Kidney epithelial cell (primary cell): ENCODE measurements at regions not wholly inside any gene's neighbourhood (a gene's known extent, or its start where the extent isn't known, plus 50 kb on each side); places are given as distances from the start of the nearest gene placed in this dataset.

Experiments used
- DNase-seq: peaks from one replicate; pipeline ENCODE4 v3.0.0-alpha.2; 2010; ENCODE audit warnings: low read depth
- H3K27me3 ChIP-seq: 2 replicates; pipeline ENCODE4 v1.6.0; 2011; ENCODE audit warnings: low read length; ENCODE audit not compliant: control insufficient read depth, insufficient read depth
- H3K36me3 ChIP-seq: 2 replicates; pipeline ENCODE4 v1.5.1; 2011; ENCODE audit warnings: low read length; ENCODE audit not compliant: control insufficient read depth, insufficient read depth
- H3K4me3 ChIP-seq: 2 replicates; pipeline ENCODE4 v1.5.1; 2011; ENCODE audit warnings: low read depth, mild to moderate bottlenecking, control low read depth, low read length
- TF ChIP-seq, protein P1 (sequence below): IDR thresholded peaks from 2 replicates; pipeline ENCODE4 v1.5.1; 2011; ENCODE audit warnings: mild to moderate bottlenecking, moderate library complexity, low read length, control low read depth, inconsistent platforms; ENCODE audit not compliant: insufficient read depth, poor library complexity, severe bottlenecking

DNA sequence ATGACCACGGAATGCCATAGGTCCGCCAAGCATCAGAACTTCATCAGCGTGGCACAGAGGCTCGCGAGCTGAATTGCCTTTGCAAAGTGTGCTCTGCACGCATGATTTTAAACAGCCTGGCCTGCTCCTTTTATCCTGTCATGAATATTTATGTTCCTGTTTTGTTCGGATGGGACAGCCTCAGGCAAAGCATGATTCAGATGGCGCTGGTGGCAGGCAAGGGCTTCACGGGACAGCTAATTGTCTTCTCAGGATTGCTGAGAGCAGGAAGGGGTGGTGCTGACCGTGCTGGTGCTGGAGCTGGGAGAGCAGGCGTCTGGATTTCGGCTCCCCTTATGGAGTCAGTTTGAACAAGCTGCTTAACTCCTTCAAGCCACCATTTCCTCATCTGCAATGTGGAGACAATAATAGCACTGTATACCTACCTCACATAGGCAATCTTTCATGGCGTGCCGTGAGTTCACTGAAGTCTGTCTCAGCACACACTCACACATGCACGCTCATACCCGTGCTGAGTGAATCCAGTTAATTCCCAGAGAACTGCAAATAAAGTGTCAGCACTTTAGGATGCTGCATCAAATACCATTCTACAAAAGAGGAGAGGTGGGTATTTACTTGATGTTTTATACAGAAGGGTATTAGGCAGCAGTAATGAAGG is 79.7 kb upstream of the APCDD1 start:
- TF ChIP-seq, protein P1, sequence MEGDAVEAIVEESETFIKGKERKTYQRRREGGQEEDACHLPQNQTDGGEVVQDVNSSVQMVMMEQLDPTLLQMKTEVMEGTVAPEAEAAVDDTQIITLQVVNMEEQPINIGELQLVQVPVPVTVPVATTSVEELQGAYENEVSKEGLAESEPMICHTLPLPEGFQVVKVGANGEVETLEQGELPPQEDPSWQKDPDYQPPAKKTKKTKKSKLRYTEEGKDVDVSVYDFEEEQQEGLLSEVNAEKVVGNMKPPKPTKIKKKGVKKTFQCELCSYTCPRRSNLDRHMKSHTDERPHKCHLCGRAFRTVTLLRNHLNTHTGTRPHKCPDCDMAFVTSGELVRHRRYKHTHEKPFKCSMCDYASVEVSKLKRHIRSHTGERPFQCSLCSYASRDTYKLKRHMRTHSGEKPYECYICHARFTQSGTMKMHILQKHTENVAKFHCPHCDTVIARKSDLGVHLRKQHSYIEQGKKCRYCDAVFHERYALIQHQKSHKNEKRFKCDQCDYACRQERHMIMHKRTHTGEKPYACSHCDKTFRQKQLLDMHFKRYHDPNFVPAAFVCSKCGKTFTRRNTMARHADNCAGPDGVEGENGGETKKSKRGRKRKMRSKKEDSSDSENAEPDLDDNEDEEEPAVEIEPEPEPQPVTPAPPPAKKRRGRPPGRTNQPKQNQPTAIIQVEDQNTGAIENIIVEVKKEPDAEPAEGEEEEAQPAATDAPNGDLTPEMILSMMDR = no peak
- Histone ChIP-seq H3K4me3 (no peak overlapping the region), H3K36me3 (no peaks in the 10 kb centered on the region), H3K27me3 (no peaks in the 10 kb centered on the region)
- no peak for DNase-seq

DNA sequence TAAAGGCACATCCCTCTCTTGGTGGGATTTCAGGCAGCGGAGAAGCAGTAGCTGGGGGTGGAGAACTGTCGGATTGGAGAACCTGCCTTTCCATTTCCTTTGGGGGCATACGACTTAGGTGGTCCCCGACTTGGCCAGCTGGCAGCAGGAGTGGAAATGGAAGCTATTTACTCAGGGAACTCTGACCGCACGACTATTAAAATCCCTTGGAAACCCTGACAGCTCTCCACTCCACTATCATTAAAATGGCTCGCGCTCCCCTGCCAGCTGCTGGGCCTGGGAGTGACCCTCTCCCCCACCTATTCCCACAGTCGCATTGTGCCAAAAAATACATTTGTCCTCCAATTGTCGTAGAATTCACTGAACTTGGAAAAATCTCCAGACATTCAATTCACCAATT is 77.7 kb upstream of the APCDD1 start:
- no peak for DNase-seq
- TF ChIP-seq, protein P1 = no peak
- no peaks in the 10 kb centered on the region for H3K36me3 ChIP-seq
- no peak overlapping the region for H3K4me3 ChIP-seq
- H3K27me3 ChIP-seq = no peaks in the 10 kb centered on the region

DNA sequence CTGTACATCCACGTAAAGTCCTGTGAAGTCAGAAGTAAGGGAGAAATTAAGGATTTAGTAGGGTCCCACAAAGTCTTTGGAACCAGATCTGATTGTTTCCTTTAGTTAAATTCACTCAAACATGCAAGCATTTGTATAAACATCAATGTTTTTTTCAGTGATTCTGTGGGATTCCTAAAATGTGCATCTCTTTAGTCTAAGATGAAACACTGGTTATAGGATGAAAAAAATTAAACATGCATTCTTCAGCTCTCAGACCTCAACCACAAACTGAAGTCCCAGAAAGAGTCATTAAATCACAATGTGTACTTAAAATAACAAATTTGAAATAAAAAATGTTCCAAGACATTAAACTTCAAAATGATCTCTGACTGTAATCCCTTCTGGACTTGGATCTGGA is 76.5 kb upstream of the APCDD1 start:
- DNase-seq = no peak
- TF ChIP-seq, protein P1 = no peak
- Histone ChIP-seq H3K27me3 (no peaks in the 10 kb centered on the region), H3K4me3 (no peak overlapping the region), H3K36me3 (no peaks in the 10 kb centered on the region)

DNA sequence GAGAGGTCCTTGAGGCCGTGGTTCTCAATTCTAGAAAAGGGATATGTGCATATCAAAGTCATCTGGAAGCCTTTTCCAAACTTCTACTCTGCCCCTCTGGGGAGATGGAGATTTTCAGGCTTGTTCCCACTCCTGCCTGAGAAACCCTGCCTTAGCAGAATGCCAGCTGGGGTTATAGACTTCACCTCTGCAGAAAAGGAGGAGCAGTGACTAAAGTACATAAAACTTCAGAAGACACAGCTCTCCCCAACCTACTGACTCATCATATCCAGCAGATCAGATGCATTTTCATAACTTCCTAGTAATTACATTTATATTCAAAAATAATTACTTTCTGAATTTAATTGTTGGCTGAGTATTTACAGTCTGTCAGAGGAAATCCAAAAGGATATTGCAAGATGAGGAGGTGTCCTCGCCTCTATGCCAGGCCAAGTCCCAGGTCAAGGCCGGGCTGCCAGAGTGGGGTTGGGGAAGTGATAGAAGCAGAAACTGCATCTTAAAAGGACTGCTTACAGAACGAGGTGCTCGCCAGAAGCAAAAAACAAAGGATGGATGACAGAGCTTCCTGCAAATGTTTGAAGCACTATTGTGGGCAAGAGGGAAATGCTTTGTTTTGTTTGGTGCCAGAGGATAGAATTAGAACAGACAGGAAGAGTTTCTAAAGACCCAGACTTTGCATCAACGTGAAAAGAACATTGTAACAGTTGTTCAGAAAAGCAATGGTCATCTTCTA is 75.6 kb upstream of the APCDD1 start:
- Histone ChIP-seq H3K27me3 (no peaks in the 10 kb centered on the region), H3K36me3 (no peaks in the 10 kb centered on the region), H3K4me3 (no peak overlapping the region)
- TF ChIP-seq, protein P1 = no peak
- no peak for DNase-seq

DNA sequence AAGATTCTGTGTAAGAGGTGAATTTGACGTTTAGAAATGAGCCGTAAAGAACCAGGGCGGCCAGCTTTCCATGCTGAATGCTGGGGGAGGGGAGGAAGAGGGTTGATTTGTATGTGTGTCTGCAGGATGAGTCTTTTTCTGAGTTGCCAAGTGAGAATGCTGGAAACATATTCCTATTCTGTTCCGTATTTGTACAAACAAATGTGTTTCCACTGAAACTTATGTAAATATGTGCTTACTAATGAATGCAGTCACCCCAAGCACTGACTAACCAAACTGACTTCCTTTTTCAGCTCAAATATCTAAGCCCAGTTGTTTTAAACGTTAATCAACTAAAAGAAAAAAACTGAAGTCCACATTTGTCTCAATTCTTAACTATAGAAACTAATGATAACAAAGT is 74.9 kb upstream of the APCDD1 start:
- Histone ChIP-seq H3K4me3 (no peak overlapping the region), H3K27me3 (no peaks in the 10 kb centered on the region), H3K36me3 (no peaks in the 10 kb centered on the region)
- TF ChIP-seq, protein P1 = no peak
- no peak for DNase-seq
